ENCODE measurements at regions not wholly inside any gene's neighbourhood (a gene's known extent, or its start where the extent isn't known, plus 50 kb on each side); places are given as distances from the start of the nearest gene placed in this dataset.
"Not testable (repeated sequence)": the region's sequence is repeated elsewhere in the genome, so short reads cannot be mapped to it uniquely, and the experiment has no call there.

DNA sequence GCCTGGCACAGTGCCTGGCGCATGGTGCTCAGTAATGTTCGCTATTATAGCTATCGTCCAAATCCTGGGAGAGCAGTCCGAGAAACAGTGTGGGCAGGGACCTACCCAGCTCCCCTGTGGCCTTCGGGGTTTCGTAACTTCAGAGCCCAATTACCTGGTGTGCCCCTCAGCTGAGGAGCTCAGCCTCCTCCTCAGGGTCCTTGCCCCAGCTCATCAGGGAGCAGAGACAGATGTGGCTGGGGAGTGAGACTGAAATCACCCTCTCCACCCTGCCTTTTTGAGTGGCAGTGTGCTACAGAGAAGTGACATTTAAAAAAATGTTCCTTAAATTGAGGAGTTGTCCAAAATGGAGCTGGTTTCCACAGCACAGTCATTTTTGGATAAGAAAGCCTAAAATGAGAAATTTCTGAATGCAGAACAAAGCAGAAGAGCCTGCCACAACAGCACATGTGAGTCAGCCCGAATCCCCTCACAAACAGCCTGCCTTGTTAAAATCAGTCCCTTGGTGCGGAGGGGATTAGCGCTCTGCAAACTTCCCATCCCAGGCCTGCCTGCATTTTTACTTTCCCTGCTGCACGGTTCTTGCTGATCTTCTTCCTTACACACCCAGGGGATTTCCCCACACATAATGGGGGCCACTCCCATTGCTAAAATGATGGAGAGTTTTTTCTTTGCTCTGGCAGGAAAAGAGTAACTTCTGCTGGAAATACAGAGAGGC, 78.1 kb upstream of the PITX1 start:
- DNase-seq: no peak

DNA sequence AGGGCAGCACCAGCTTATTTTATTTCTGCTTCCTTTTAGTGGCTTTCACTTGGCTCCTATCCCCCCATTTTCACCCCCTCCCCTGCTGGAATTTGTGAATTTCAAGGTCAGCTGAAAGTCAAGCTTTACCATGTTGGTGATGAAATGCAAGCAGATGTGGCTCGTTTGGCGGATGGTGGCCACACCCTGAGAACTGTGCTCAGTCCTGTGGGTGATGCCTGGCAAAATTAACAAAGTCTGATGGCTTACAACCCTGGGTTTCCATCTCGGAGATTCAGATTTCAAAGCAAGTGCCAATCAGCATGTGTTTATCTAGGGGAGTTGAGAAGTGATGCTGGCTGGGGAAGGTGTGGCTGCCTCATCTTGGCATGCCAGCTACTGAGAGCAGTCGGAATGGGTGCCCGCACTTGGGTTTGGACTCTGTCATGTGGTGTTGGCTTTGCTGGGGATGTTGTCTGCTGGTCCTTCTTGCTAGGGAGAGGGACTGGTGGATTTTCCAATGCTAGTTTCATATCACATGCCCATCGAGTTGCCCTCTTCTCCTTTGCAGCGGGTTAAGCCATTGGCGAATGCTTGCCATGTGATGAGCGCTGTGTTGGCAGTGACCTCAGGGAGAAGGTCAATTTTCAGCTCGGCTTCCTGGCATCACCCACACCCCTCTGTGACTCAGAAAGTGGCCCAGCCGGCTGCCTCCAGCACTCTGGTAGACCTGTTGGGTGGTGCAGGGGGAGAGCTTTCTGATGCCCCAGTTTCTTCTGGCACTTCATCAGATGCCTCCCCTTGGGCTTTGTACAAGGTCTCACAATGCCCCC, 77.0 kb upstream of the PITX1 start:
- no peak for DNase-seq

DNA sequence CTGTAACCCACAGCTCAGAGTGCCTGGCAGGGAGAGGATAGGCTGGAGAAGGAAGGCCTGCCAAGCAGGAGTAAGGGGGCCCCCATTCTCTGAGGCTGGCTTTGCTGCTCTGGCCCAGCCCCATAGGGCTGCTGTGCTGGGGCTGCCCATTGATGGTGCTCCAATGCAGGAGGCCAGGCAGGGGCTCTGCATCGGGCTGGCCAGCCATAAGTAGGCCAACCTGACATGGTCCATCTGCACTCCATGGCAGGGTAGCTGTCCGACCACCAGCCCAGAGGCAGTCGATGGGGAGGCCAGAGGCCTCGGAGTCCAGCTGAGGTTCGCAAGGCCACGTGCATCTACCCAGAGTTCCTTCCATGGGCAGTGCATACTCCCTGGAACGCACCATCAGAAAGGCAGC, 75.0 kb upstream of the PITX1 start:
- DNase-seq: no peak

DNA sequence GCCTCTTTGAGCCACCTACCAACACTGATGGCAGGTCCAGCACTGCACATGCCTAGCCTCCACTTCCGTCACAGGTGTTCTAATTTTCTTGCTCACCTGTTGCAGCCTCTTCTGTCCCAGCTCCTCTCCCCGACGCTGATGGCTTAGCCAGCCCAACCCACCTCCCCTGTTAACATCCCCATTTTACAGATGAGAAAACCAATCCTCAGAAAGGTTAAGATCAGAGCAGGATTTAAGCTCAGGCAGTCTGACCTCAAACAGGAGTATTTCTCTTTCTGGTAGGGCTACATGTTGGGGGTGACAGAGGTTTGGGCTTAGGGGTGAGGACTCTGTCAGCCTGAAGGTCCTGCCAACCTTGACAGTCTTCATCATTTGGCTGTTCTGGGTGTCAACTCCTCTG, 74.5 kb upstream of the PITX1 start:
- DNase-seq: no peak

DNA sequence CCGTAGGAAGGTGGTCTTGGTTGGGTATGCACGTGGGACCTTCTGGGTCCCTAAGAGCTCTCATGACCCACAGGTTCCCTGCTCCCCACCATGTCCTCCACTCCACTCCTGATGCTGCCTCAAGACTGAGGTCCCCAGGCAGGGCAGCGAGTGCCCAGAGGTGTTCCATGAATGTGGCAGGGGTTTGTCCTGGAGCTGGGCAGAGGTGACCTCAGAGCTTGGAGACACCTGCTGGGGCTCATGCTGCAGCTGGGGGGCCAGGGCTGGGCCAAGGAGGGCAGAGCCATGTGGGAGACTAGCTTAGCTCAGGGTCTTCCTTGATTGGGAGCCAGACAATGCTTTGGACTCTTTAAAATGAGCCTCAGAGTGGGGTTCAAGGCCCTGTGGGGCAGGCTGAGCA, 74.0 kb upstream of the PITX1 start:
- no peak for DNase-seq

DNA sequence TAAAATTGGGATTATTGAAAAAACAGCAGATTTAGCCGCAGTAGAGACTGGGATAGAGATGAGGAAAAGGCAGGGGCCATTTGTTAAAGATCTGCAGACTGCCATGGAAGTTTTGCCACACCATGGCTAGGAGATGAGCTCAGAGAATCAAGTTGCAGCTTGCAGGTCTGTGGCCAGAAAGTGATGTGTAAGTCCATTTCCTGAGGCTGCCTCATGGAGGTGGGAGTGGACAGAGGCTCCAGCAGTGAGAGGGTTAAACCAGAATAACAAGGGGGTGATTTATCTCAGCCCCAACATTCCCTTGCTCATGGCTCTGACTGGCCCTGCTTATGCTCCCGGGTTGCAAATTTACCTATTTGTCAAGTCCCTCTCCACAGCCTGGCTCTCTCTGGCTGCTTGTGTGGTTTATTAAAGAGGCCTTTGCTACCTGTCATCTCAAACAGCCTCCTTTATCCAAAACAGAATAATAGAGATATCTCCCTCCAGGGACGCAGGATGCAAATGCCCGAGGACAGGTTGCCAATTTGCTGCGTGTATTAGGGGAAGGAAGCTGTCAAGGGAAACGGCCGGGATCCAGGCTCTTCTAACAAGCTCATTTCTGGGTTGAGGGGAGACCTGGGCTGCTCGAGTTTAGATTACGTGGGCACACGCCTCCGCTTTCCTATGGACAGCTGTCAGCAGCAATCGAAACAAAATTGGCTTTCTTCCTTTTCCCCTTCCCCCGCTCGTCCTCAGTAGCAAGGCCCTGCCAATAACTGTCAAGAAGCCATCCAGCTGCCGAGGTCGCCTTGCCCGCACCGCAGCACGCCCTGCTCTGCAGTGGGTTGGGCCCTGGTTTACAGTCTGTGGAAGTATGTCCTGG, 72.8 kb upstream of the PITX1 start:
- DNase-seq: no peak

DNA sequence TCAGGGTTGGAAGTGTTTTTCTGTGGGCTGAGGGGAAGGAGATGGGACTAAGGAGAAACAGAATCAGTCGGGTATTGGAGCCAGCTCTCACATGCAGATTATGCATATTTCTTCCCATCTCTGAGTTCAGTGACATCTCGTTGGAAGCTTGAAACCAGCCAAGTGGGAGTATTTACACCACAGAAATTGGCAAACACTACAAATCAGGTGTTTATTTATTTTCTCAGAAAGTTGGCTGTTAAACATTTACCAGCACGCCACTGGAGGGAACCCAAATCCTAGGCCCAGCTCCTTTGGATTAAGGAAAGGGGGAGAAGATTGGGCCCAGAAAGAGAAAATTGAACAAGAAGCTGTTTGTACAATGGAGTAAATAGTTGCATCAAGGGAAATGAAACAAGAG, 72.1 kb upstream of the PITX1 start:
- DNase-seq: no peak

DNA sequence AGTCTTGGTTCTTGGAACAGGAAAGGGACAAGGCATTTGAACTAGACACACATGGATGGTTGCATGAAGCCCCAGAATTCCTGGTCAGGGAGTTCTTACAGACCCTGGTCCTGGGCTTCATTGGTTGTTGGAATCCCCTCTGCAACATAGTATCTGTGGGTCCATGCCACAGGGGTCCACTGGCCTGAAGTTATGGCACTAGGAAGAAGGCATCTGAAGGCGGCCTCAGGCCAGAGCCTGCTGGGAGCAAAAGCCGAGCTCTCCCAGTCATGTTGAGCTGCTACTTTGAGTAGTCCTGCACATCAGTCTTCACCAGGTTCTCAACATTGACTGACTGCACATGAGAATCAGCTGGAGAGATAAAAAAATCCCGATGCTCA, 71.1 kb upstream of the PITX1 start:
- no peak for DNase-seq

DNA sequence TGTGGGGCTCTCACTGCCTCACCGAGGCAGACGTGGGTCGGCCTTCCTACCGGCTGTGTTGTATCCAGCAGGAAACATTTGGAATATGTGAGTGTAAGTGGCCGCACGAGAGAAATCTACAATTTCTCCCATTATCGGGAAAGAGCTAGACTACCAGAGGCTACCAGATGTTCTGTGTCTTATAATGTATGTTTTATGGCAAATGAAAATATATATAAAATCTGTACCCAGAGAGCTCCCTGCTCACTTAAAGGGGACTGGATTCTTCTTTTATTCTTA, 69.5 kb upstream of the PITX1 start:
- DNase-seq: no peak

DNA sequence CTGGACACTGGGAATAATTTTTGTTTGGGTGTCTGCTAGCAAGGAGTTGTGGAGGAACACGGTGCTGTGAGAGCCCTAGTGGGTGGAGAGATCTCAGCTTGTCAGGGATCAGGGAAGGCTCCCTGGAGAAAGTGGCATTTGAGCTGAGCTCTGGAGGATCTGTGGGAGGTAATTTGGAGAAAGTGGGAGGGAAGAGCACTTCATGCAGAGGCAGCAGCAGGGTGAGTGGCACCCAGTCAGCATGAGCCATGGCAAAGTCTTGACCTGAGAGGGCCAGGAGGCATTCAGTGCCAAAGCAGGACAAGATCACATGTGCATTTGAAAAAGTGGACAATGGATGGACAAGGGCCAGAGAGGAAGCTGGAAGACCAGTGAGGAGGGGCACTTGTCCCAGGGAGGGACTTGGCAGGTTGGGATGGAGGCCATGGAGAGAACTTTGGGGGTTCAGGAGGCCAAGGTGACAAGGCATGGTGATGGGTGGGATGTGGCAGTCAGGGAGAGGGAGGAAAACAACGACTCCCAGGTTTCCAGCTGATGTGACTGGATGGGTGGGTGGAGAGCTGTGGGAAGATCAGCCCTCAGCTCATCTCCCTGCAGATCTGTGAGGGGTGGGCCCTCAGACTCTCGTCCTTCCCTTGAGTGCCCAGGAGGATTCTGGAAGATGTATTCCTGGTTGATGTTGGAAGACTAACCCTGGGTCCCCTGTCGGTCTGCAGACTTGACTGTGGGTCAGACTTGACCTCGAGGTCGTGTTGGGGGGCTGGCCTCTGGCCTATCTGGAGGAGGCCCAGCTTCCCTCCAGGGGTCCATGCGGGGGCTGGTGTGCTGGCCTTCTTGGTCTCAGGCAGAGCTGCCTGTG, 68.9 kb upstream of the PITX1 start:
- no peak for DNase-seq

DNA sequence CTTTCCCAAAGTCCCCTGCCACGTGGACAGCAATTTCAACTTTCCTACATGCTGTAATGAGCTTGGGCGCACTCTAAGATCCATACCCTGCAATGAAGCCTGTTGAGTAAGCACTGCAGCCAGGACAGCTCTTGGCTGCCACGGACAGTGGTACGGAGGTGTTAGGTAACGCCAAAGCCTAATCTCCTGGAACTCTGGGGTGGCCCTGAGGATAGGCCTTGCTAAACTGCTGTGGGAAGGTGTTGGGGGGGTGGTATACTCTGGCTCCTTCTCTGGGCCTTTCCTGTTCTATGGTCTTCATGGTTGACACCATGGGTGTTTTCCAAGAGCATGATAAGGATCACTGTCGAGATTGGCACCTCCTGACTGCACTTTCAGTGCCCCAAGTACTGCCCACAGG, 66.4 kb upstream of the PITX1 start:
- DNase-seq: no peak

DNA sequence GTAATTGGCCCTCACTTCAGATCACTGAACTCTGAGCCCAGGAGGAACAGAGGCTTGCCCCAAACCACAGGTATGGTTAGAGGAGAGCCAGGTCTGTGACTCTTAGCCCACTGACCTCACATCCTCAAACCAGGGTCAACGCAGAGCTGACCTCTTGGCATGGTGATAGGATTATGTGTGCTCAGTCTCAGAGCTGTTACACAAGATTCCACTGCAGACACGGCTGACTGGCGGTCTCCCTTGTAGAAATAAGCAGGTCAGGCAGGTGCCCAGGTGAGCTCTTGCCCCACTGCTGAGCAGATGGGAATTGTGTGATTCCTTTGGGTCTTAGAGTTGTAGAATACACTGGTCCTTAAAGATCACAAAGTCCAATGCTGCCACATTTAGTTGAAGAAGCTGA, 66.0 kb upstream of the PITX1 start:
- no peak for DNase-seq

DNA sequence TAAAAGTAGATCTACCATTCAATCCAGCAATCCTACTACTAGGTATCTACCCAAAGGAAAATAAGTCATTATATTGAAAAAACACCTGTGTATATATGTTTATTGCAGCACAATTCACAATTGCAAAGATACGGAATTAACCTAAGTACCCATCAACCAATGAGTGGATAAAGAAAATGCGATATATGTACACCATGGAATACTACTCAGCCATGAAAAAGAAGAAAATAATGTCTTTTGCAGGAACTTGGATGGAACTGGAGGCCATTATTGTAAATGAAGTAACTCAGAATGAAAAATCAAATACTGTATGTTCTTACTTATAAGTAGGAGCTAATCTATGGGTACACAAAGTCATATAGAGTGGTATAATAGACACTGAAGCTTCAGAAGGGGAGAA, 63.4 kb upstream of the PITX1 start:
- no peak for DNase-seq

DNA sequence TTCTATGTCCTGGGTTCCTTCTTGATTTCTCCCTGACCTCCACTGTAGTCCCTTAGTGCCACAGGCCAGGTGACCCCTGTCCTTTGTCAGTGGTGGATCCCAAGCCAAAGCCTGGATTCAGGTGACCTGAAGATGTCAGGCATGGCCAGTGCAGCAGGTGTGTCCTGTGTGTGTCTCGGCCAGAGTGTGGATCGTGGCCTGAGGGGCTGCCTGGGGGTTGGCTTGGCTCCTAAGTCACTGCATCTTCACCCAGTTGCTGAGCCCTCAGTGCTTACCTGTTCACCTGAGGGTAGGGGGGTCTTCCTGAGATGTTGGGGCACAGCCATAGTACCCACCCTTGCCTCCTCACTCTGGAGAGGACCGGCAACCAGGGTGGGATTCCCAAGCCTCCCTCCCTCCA, 61.8 kb upstream of the PITX1 start:
- DNase-seq: no peak

DNA sequence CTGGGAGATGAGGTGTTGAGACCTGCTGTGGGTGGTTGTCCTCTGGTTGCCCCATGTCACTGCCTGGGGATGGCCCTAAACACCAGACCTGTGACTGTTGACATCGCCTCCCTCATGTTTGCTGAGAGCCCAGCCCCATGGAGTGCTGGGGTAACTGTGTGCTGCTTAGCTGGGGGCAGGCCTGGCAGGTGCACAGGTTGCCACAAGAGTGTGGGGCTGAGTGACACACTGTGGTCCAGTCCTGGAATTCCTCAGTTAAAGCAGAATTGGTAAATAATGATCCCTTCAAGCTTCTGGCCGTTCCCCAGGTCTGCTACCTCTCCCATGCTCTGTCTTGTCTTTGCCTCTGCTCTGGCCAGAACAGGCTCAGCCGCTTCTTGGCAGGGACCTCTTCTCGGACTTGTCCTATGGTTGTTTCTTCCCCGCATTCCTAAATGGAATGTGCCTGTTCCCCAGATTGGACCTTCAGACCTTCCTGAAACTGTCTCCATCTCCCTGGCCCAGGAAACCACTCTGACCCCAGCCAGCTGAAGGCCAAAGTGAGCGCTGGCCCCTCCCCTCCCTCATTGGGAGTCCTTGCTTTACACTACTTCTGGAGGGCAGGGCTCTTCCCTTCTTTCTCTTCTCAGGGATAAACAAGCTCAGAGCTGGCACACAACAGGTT, 61.2 kb upstream of the PITX1 start:
- no peak for DNase-seq

DNA sequence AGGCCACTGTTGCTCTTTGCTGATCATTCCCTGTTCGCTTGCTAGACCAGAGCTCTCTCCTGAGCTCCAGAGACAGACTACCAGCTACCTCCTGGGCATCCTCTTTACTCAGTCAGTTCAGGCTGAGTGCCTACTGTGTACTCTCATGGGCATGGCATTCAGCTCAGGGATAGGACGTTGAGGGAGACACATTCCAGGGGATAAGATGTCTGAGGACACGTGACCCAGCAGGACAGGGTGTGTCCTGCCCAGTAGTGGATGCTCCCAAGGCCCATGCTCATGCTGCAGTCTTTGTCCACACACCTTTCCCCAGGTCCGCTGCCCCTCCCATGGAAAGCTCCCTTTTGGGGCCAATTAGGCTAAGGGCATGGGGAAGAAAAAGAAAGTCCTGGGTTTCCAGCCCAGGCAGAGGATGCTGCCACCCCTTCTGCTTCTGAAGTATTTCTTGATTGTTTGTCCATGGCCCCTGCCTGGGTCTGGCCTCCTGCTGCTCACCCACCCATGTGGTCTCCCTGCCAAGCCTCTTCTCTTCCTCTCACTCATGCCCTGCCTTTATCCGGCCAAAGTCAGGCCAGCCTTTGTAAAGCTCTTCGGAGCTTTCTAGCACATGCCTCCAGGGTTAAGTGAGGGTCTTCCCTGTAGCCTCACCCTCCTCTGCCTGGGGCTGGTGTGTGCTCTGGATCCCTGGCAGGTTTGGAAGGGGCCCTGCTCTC, 60.5 kb upstream of the PITX1 start:
- DNase-seq: no peak

DNA sequence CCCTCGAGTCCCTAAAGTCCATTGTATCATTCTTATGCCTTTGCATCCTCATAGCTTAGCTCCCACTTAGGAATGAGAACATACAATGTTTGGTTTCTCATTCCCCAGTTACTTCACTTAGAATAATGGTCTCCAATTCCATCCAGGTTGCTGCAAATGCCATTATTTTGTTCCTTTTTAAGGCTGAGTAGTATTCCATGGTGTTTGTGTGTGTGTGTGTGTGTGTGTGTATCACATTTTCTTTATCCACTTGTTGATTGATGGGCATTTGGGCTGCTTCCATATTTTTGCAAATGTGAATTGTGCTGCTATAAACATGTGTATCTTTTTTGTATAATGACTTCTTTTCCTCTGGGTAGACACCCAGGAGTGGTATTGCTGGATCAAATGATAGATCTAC, 59.5 kb upstream of the PITX1 start:
- not testable (repeated sequence) for DNase-seq

DNA sequence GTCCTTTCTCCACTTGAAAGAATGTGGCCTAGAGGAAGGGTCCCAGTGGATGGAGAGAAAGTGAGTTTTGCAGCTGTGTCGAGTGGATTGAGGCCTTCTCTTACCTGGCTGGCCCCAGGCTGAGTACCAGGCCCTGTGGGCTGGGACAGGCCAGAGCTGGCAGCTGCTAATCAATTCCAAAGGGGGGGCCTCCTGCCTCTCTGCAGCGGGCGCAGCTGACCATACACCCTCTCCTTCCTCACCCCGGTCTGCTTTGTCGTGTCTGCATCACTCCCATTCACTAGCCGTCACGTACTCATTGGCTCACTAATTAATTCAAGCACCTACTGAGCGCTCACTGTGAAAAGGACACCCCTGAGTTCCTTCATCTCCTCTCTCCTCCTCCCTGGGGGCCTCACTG, 58.4 kb upstream of the PITX1 start:
- no peak for DNase-seq

DNA sequence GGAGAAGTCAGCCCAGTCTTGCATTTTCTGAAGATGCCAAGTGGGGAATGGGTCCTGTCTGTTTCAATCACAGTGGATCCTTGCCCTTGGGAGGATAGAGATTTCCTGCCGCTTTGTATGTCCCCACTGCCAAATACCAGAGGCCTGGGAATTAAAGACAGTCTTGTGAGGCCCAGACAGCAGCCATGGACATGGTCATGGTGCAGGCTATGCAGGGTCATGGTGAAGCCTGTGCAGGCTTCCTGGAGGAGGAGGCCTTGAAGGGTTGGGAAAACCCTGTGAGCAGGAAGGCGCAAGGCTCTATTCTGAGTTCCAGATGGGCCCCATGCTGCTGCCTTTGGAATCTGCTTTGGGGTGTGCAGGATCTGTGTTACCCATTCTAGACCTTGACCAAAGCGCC, 57.3 kb upstream of the PITX1 start:
- no peak for DNase-seq

DNA sequence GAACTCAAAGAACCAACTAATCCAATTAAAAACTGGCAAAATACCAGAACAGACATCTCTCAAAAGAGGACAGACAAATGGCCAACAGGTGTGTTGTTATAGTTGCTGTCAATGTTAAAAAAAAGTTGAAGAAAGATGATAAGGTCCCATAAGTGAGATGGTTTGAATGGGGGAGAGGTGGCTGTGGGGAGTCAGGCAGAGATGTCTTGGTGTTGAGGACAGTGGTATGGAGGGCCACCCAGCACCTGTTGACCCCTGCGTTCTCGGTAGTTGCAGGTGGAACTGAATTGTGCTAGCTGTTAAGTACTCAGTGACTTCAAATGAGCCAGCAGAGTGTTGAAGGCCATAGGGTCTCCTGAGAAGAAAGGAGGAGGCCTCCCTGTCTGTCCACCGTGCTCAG, 55.9 kb upstream of the PITX1 start:
- no peak for DNase-seq

DNA sequence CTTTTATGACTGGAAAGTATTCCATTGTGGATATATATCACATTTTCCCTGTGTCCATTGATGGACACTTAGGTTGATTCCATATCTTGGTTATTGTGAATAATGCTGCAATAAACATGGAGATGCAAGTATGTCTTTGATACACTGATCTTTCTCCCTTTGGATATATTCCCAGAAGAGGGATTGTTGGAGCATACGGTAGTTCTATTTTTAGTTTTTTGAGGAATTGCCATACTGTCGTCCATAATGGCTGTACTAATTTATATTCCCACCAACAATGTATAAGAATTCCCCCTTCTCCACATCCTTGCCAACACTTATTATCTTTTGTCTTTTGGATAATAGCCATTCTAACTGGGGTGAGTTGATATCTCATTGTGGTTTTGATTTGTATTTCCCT, 54.9 kb upstream of the PITX1 start:
- no peak for DNase-seq

DNA sequence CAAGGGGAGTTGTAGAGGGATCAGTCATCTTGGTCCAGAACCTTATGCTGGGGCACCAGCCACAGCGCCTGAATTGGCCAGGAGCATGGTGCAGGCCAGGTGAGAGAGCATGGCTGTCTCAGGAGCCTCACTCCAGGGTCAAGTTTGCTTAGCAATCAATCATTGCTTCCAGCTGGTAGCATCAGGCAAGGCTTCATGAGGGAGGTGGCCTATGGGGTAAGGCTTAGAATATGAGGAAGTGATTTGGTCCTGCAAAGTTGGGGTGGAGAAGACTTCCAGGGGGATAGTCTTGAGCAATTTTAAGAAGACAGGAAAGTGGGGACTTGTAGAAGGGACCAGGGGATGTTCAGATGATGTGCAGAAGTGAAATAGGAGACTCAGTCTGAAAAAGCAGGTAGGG, 53.9 kb upstream of the PITX1 start:
- no peak for DNase-seq

Data from CD4-positive, alpha-beta T cell treated with Interleukin-17A for 4 hours (primary cell).